HG03354 (cell line): ENCODE measurements at regions not wholly inside any gene's neighbourhood (a gene's known extent, or its start where the extent isn't known, plus 50 kb on each side); places are given as distances from the start of the nearest gene placed in this dataset.

Experiments
- ATAC-seq: cut with Tn5 transposase; IDR thresholded peaks from one replicate; pipeline ENCODE4 v1.9.1; 2021; ENCODE audit warnings: mild to moderate bottlenecking; ENCODE audit not compliant: unreplicated experiment, poor library complexity, severe bottlenecking

- no peak for ATAC-seq
These were observed 51.2 kb upstream of the RNF144B start for GRCh38 chr6:18335948-18336347.

GRCh38 chr6:18334251-18334650, 52.9 kb upstream of the RNF144B start:
- no peak for ATAC-seq

GRCh38 chr6:18330548-18331081, 56.5 kb upstream of the RNF144B start:
- no peak for ATAC-seq

- ATAC-seq, result no peak
These were observed 57.4 kb upstream of the RNF144B start for GRCh38 chr6:18329776-18330175.

GRCh38 chr6:18328540-18328939, 58.6 kb upstream of the RNF144B start:
- no peak for ATAC-seq

- no peak for ATAC-seq
These were observed 59.1 kb upstream of the RNF144B start for GRCh38 chr6:18328070-18328469.

GRCh38 chr6:18327626-18328025, 59.5 kb upstream of the RNF144B start:
- peak; percentile 50 for ATAC-seq

- no peak for ATAC-seq
These were observed 60.2 kb upstream of the RNF144B start for GRCh38 chr6:18326980-18327379.

GRCh38 chr6:18326001-18326400, 61.1 kb upstream of the RNF144B start:
- no peak for ATAC-seq

GRCh38 chr6:18324706-18325042, 60.3 kb upstream of the DEK start:
- ATAC-seq, result no peak

- ATAC-seq, result peak; percentile 62
These were observed 59.8 kb upstream of the DEK start for GRCh38 chr6:18323935-18324705.

GRCh38 chr6:18317850-18318249, 53.5 kb upstream of the DEK start:
- no peak for ATAC-seq

GRCh38 chr6:18314317-18314997, 50.1 kb upstream of the DEK start:
- ATAC-seq, result no peak
